KOPT-K1 (cell line): ENCODE measurements at regions not wholly inside any gene's neighbourhood (a gene's known extent, or its start where the extent isn't known, plus 50 kb on each side); places are given as distances from the start of the nearest gene placed in this dataset.
"Not testable (repeated sequence)": the region's sequence is repeated elsewhere in the genome, so short reads cannot be mapped to it uniquely, and the experiment has no call there.

Experiments
- H3K27ac ChIP-seq: fragments of 200-600 bp; sonication (generic); 2 replicates; pipeline ENCODE4 v1.5.1; 2016; ENCODE audit warnings: antibody characterized with exemption, mild to moderate bottlenecking, low read depth, low read length; ENCODE audit not compliant: poor library complexity, severe bottlenecking
- H3K36me3 ChIP-seq: fragments of 200-600 bp; sonication (generic); 2 replicates; pipeline ENCODE4 v1.5.1; 2017; ENCODE audit warnings: antibody characterized with exemption, mild to moderate bottlenecking, low read length, moderate library complexity; ENCODE audit not compliant: insufficient read depth
- H3K9me3 ChIP-seq: fragments of 200-600 bp; sonication (generic); 2 replicates; pipeline ENCODE4 v1.5.1; 2017; ENCODE audit warnings: antibody characterized with exemption, low read length, mild to moderate bottlenecking; ENCODE audit not compliant: insufficient read depth, poor library complexity, severe bottlenecking

DNA sequence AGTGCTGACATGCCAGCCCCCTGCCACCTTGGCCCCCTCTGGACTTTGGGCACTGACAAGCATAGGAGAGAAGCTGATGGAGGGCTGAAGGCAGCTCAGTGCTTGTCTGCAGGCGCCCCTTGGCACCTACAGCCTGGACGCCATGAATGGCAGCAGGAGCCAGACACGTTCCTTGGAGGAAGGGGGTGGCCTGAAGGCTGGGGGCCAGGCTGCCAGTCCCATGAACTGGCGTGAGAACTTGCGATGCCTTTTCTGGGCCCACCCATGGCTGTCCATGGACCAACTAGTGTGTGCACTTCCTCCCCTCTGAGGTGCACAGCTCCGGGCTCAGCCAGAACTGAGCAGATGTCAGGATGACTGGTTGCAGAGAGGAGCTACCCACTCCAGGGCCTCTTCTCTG is 99.0 kb upstream of the RANBP6 start:
- peaks cover 10% of the 10 kb centered on the region for H3K9me3 ChIP-seq
- H3K27ac ChIP-seq: no peak overlapping the region
- H3K36me3 ChIP-seq: no peaks in the 10 kb centered on the region

DNA sequence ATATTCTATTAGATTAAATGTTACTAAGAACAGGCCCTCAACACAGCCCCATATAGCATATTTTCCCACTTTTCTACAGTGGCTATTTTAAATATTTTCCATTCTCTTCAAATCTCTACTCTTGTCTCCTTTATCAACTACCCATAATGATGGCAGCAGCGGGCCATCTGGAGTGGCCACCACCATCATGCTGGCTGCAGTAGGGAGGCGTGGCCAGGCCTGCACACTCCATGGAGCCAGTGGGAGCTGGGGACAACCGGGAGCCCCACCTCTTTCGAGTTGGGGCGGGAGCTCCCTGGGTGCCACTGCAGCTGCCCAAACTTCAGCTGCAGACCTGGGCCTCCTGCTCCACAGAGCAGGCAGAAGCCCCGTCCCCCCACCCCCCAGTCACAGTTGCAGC is 98.4 kb upstream of the RANBP6 start:
- Histone ChIP-seq H3K9me3 (peaks cover 10% of the 10 kb centered on the region), H3K36me3 (no peaks in the 10 kb centered on the region), H3K27ac (no peak overlapping the region)

DNA sequence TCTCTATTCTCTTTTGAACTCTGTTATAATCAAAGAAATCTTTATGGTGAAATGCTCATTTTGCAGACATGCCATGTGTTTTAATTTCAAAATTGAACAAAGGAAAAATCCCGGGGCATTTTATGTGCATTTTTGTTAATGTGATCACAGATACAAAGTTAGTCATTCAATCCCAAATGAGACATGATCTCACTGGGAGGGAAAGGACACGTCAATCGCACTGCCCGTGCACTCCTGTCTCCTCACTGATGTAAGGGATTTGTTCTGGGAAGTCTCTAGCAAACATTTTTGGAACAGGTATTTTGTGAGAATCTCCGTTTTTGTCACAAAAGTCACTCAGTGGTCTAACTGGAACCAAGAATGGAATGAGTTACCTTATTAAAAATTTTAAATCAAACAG is 97.9 kb upstream of the RANBP6 start:
- Histone ChIP-seq H3K9me3 (peaks cover 10% of the 10 kb centered on the region), H3K36me3 (no peaks in the 10 kb centered on the region), H3K27ac (no peak overlapping the region)

DNA sequence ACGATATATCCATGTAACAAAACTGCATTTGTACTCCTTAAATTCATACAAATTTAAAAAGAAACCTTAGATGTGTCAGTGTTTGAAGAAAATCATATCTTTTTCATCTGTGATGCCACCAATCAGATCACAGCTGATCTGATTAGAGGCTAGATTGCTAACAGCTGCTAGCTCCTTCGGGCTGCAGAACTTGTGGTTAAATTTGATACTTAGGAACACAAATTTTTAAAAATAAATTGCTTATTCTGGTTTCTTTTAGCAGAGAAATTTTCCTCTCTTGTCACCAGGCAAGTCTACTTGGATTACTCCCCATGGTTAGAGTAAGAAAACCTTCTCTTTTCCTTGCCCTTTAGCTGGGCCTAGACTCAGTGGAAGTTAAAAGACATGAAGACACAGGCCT is 94.6 kb upstream of the RANBP6 start:
- H3K27ac ChIP-seq: no peak overlapping the region
- H3K9me3 ChIP-seq: peaks cover 8% of the 10 kb centered on the region
- no peaks in the 10 kb centered on the region for H3K36me3 ChIP-seq

DNA sequence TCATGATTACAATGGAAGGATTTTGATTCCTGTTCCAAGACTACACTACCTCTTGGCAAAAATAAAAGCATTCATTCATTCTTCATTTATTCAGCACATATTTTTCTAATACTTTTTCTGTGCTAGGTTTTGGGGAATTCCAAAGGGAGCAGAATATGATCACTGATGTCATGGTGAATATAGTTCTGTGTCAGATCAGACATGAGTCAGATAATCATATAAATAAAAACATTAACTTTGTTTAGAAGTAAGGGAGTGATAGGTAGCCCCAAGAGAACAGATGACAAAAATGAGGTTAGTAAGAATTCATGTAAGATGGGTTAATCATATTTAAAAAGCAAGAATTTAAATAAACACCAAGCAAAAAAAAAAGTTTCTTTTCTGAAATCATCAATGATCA is 94.1 kb upstream of the RANBP6 start:
- peaks cover 4% of the 10 kb centered on the region for H3K9me3 ChIP-seq

DNA sequence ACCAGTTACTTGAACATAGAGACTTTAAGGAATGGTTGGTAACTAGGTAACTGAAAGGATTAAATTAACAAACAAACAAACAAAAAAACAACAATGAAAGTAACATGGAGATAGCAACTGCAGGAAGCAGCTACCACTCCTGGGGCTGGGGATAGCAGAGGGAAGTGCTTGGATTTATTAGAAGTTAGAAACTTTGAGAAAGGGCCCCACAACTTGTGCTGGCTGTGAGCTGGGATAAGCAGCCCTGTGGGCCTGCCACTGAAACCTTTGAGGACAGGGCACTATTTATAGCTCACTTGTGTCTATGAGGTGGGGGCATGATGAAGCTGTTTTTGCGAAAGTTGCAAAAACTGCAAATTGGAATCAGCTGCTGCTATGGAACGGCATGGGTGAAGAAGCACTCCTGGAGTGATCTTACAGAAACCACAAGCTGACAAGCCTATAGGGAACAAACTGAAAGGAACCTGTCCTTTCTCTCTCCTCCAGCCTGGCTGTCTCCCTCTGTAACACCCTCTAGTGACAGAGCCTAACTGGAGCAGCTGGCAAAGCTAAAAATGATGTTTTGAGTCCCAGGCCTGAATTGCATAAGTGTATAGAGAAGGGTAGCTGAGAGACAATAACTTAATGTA is 91.4 kb upstream of the RANBP6 start:
- H3K27ac ChIP-seq: peak overlapping the region; percentile 36

More for the DNA sequence above, 94.1 kb upstream of the RANBP6 start:
- Histone ChIP-seq H3K36me3 (no peaks in the 10 kb centered on the region), H3K27ac (no peak overlapping the region)

DNA sequence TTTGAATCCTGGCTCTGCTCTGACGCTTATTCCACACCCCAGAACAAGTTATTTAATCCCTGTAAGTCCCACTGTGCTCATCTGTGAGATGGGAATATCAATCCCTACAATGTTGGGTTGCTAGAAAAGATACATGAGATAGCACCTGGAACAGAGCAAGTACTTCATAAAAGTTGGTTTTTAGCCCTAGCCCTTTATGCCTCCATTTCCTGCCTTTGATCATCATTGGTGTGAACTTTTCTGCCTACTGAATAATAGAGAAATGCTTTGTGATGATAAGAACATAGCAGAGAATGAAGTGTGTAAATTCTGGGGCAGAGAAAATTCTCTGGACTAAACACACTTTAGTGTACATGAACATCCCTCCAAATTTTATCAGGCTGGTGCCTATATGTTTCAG is 90.3 kb upstream of the RANBP6 start:
- Histone ChIP-seq H3K36me3 (no peaks in the 10 kb centered on the region), H3K27ac (no peak overlapping the region), H3K9me3 (no peaks in the 10 kb centered on the region)

More for the DNA sequence above, 91.4 kb upstream of the RANBP6 start:
- no peaks in the 10 kb centered on the region for H3K36me3 ChIP-seq
- no peaks in the 10 kb centered on the region for H3K9me3 ChIP-seq

DNA sequence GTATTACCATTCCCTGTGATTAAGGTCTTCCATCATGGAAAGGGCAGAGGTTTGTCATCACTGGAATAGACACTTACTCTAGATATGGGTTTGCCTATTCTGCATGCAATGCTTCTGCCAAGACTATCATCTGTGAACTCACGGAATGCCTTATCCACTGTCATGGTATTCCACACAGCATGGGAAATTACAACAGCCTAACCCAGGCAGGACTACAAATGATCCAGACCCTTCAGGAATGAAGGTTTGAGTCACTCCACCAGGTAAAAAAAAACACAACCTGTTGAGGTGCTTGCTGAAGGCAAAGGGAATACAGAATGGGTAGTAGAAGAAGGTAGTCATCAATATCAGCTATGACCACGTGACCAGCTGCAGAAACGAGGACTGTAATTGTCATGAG is 89.0 kb upstream of the RANBP6 start:
- not testable (repeated sequence) for H3K27ac ChIP-seq, H3K9me3 ChIP-seq, H3K36me3 ChIP-seq

DNA sequence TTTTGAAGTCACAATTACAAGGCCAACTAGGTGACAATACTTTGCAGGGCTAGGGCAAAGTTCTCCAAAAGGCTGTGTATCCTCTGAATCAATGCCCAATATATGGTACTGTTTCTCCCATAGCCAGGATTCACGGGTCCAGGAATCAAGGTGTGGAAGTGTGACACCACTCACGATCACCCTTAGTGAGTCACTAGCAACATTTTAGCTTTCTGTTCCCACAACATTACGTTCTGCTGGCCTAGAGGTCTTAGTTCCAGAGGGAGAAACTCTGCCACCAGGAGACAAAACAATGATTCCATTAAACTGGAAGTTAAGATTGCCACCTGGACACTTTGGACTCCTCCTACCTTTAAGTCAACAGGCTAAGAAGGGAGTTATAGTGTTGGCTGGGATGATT is 88.5 kb upstream of the RANBP6 start:
- not testable (repeated sequence) for H3K36me3 ChIP-seq, H3K27ac ChIP-seq, H3K9me3 ChIP-seq

DNA sequence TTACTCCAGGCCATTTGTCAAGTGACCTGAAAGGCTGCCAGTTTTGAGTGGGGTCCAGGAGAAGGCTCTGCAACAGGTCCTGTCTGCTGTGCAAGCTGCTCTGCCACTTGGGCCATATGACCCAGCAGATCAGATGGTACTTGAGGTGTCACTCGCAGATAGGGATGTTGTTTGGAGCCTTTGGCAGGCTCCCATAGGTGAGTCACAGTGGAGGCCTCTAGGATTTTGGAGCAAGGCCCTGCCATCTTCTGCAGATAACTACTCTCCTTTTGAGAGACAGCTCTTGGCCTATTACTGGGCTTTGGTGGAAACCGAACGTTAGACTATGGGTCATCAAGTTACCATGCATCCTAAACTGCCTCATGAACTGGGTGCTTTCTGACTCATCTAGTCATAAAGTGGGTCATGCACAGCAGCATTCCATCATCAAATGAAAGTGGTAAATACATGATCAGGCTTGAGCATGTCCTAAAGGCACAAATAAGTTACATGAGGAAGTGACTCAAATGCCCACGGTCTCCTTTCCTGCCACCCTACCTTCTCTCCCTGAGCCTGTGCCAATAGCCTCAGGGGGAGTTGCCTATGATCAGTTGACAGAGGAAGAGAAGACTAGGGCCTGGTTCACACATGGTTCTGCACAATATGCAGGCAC is 87.0 kb upstream of the RANBP6 start:
- not testable (repeated sequence) for H3K27ac ChIP-seq, H3K36me3 ChIP-seq, H3K9me3 ChIP-seq

DNA sequence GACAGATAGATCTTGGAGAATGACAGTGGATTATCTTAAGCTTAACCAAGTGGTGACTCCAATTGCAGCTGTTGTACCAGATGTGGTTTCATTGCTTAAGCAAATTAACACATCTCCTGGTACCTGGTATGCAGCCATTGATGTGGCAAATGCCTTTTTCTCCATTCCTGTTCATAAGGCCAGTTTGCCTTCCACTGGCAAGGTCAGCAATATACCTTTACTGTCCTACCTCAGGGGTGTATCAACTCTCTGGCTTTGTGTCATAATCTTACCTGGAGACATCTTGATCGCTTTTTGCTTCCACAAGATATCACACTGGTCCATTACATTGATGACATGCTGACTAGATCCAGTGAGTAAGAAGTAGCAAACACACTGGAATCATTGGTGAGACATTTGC is 86.3 kb upstream of the RANBP6 start:
- H3K9me3 ChIP-seq, H3K27ac ChIP-seq, H3K36me3 ChIP-seq: not testable (repeated sequence)

DNA sequence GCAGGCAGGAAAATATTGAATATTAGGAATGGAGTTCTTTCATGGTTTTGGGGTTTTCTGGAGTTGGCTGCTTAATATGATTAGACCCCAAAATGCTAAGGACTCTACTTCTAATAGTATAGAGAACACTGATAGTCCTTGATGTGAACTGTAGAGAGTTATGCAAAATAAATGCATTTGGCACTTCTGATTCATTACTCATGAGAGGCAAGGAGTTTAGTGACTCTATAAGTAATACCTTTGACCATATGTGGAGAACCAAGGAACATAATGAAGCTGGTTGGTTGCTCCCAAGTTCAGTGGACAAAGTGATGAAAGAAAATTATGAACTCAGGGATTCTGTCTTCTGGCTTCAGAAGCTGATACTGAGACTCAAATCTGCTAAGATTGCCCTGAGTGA is 83.9 kb upstream of the RANBP6 start:
- not testable (repeated sequence) for H3K9me3 ChIP-seq, H3K27ac ChIP-seq, H3K36me3 ChIP-seq

DNA sequence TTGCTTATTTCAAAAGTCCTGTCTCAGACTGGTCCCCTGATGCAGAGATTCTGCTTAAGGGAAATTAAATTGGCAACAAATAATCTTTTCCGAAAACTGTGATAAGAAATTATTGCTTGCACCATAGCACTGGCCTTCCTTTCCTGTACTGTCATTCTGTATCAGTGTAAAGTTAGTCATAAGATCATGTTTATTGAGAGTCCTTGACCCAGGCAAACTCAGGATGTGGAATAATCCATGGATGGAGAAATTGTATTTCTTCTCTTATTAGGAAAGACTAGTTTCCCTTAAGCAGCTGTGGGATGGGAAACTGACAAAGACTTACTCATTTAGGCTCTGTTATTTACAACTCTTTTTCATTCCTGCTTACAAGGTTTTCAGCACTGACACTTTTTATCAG is 83.0 kb upstream of the RANBP6 start:
- Histone ChIP-seq H3K36me3 (no peaks in the 10 kb centered on the region), H3K27ac (no peak overlapping the region), H3K9me3 (no peaks in the 10 kb centered on the region)

DNA sequence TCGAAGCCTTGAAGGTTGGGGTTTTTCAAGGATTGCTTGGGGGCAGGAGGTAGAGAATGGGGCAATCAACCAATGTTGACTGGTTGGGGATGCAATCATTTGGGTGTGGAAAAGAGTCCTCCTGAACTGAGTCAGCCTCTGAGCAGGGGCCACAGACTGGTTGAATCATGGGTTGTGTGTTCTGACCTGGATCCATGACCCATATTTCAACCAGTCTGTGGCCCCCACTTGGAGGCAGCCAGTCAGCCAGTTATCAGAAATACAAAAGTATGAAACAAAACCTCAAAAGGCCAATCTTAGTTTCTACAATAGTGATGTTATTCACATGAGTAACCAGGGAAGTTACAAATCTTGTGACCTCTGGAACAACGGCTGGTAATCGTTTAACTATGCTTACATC is 81.4 kb upstream of the RANBP6 start:
- H3K9me3 ChIP-seq: no peaks in the 10 kb centered on the region
- no peak overlapping the region for H3K27ac ChIP-seq
- no peaks in the 10 kb centered on the region for H3K36me3 ChIP-seq

DNA sequence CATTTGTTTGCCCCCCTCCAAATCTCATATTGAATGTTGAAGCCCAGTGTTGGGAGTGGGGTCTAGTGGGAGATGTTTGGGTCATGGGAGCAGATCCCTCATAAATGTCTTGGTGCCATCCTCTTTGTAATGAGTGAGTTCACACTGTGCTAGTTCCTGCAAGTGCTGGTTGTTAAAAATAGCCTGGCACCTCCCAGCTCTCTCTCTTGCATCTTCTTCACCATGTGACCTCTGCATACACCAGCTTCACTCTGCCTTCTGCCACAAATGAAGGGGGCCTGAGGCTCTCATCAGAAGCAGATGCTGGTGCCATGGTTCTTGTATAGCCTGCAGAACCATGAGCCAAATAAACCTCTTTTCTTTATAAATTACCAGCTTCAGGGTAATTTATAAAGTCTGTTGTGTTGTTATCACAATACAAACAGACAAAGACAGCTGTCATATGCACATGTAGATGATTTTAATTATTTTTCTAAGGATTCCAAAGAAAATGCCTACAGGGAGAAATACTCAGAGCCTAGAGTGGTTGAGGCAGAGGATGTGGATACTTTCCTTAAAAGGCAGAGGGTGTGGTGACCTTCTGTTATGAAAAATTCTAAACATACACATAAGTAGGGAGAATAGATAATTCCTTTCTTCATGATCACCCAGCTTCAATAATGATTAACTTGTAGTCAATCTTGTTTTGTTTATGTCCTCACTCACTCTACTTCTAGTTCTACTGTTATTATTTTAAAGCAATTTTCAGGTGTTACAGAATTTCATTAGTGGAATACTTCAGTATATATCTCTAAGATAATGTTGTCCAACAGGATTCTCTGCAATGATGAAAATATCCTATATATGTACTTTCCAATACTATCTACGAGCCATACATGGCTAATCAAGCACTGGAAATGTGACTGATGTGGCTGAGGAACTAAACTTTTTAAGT is 75.1 kb upstream of the RANBP6 start:
- H3K27ac ChIP-seq: no peak overlapping the region
- no peaks in the 10 kb centered on the region for H3K9me3 ChIP-seq
- H3K36me3 ChIP-seq: no peaks in the 10 kb centered on the region
